OCI-LY1 (cell line): ENCODE measurements at regions not wholly inside any gene's neighbourhood (a gene's known extent, or its start where the extent isn't known, plus 50 kb on each side); places are given as distances from the start of the nearest gene placed in this dataset.

Experiments
- EZH2 ChIP-seq: fragments of 200-600 bp; sonication (generic), shearing (Covaris generic); IDR thresholded peaks from 2 replicates; pipeline ENCODE4 v1.8.0; 2017; ENCODE audit warnings: borderline replicate concordance, mixed run types, mild to moderate bottlenecking, antibody characterized with exemption, low read length, moderate library complexity, mixed read lengths
- TF ChIP-seq, protein P1 (sequence below): fragments of 200-600 bp; sonication (generic), shearing (Covaris generic); IDR thresholded peaks from 2 replicates; pipeline ENCODE4 v1.5.1; 2017; ENCODE audit warnings: mild to moderate bottlenecking, antibody characterized with exemption, low read length, moderate library complexity, mixed read lengths

DNA sequence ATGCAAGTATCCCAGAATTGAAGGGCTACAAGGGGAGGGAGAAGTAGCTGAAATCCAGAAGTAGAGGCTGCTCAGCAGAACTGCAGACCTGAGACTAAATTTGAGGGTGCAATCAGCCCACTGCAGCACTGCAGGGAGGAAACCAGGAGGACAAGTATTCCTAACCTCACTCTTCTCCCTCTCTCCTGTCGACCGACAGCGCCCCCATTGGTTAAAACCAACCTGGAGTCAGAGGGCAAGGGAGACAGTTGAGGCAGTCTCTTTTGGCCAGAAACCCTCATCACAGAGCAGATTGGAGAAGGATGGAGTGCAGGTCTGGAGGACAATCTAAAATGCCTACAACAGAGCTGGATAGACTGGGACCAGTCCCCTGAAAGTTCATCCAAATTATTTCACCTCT lies 768.9 kb upstream of the KLHL29 start:
- TF ChIP-seq, protein P1, sequence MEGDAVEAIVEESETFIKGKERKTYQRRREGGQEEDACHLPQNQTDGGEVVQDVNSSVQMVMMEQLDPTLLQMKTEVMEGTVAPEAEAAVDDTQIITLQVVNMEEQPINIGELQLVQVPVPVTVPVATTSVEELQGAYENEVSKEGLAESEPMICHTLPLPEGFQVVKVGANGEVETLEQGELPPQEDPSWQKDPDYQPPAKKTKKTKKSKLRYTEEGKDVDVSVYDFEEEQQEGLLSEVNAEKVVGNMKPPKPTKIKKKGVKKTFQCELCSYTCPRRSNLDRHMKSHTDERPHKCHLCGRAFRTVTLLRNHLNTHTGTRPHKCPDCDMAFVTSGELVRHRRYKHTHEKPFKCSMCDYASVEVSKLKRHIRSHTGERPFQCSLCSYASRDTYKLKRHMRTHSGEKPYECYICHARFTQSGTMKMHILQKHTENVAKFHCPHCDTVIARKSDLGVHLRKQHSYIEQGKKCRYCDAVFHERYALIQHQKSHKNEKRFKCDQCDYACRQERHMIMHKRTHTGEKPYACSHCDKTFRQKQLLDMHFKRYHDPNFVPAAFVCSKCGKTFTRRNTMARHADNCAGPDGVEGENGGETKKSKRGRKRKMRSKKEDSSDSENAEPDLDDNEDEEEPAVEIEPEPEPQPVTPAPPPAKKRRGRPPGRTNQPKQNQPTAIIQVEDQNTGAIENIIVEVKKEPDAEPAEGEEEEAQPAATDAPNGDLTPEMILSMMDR = no peak
- TF ChIP-seq EZH2 = no peak
